ENCODE measurements at regions not wholly inside any gene's neighbourhood (a gene's known extent, or its start where the extent isn't known, plus 50 kb on each side); places are given as distances from the start of the nearest gene placed in this dataset.

DNA sequence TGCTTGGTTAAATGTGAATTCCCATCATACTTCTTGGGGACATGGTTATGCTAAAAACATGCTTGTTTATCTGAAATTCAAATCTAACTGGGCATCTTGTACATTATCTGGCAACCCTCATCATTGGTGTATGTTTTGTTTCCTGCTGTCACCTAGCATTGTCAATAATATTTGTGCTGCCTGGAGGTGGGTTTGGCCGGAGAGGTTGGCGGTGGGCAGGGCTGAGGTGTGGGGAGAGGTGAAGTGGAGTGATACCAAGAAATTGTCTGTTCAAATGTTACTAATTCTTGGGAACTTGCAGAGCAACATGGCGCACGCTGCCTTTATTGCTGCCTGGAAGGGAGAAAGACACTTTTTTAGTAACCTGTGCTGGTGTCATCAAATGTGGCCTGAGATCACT is 280.5 kb downstream of the VRK1 start:
- no peak overlapping the region for H3K4me3 ChIP-seq (ENCODE audit: low read length)
- no peaks in the 10 kb centered on the region for H3K27me3 ChIP-seq (ENCODE audit: control insufficient read depth, insufficient read depth, low read length, poor library complexity, severe bottlenecking)
- Mint-ChIP-seq H3K27me3 (ENCODE audit: insufficient read depth) (peaks cover 2% of the 10 kb centered on the region), H3K9me3 (peaks cover 9% of the 10 kb centered on the region), H3K36me3 (ENCODE audit: low read depth) (no peaks in the 10 kb centered on the region), H3K4me1 (peaks cover 7% of the 10 kb centered on the region), H3K4me3 (no peak overlapping the region), H3K27ac (no peak overlapping the region)
- H3K9ac ChIP-seq (ENCODE audit: extremely low read depth, low read length, poor library complexity, severe bottlenecking) = no peak overlapping the region
- no peak overlapping the region for H3K27ac ChIP-seq (ENCODE audit: low read depth, low read length)
- H3K36me3 ChIP-seq (ENCODE audit: control insufficient read depth, insufficient read depth, low read length) = no peaks in the 10 kb centered on the region
- DNase-seq = no peak
- no peaks in the 10 kb centered on the region for H3K9me3 ChIP-seq (ENCODE audit: control insufficient read depth, low read length)
- WGBS, 2 experiments (ENCODE audit: insufficient coverage in 1 of 2, insufficient read length in 1 of 2) = 94 to 100% methylated on average over 2 to 4 of the region's 4 CpGs
- no peaks in the 10 kb centered on the region for H3K4me1 ChIP-seq (ENCODE audit: control insufficient read depth, insufficient read depth, low read length)
- TF ChIP-seq, protein P1, sequence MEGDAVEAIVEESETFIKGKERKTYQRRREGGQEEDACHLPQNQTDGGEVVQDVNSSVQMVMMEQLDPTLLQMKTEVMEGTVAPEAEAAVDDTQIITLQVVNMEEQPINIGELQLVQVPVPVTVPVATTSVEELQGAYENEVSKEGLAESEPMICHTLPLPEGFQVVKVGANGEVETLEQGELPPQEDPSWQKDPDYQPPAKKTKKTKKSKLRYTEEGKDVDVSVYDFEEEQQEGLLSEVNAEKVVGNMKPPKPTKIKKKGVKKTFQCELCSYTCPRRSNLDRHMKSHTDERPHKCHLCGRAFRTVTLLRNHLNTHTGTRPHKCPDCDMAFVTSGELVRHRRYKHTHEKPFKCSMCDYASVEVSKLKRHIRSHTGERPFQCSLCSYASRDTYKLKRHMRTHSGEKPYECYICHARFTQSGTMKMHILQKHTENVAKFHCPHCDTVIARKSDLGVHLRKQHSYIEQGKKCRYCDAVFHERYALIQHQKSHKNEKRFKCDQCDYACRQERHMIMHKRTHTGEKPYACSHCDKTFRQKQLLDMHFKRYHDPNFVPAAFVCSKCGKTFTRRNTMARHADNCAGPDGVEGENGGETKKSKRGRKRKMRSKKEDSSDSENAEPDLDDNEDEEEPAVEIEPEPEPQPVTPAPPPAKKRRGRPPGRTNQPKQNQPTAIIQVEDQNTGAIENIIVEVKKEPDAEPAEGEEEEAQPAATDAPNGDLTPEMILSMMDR (conservative IDR thresholded peaks at IDR 0.05) = no peak

DNA sequence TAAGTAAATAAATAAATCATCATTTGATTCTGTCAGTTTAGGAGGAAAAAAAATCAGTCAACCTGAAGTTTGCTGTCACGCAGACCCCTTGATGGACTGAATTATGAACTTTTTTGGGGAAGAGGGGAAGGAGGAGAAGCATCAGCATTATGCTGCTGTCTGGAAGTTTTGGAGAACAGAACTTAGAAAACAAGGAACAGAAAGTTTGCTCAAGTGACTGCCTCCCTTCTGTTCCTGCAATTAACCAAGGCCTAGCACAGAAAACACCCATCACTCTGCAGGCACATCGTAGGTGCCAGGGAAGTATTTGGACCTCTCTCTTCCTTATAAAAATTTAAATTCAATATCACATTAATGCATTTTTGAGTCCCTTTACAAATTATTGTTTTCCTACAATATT is 283.8 kb downstream of the VRK1 start:
- no peak for DNase-seq
- no peak overlapping the region for H3K4me3 ChIP-seq (ENCODE audit: low read length)
- Mint-ChIP-seq H3K4me3 (no peak overlapping the region), H3K4me1 (no peaks in the 10 kb centered on the region), H3K27me3 (ENCODE audit: insufficient read depth) (peaks cover under 1% of the 10 kb centered on the region), H3K27ac (no peak overlapping the region), H3K36me3 (ENCODE audit: low read depth) (no peaks in the 10 kb centered on the region), H3K9me3 (peaks cover 11% of the 10 kb centered on the region)
- no peak overlapping the region for H3K9ac ChIP-seq (ENCODE audit: extremely low read depth, low read length, poor library complexity, severe bottlenecking)
- no peaks in the 10 kb centered on the region for H3K9me3 ChIP-seq (ENCODE audit: control insufficient read depth, low read length)
- TF ChIP-seq, protein P1 (conservative IDR thresholded peaks at IDR 0.05) = no peak
- no peaks in the 10 kb centered on the region for H3K36me3 ChIP-seq (ENCODE audit: control insufficient read depth, insufficient read depth, low read length)
- H3K27ac ChIP-seq (ENCODE audit: low read depth, low read length) = no peak overlapping the region
- 96 to 100% methylated on average over 1 to 2 of the region's 2 CpGs for WGBS, 2 experiments (ENCODE audit: insufficient coverage in 1 of 2, insufficient read length in 1 of 2)
- H3K27me3 ChIP-seq (ENCODE audit: control insufficient read depth, insufficient read depth, low read length, poor library complexity, severe bottlenecking) = no peaks in the 10 kb centered on the region
- H3K4me1 ChIP-seq (ENCODE audit: control insufficient read depth, insufficient read depth, low read length) = no peaks in the 10 kb centered on the region

DNA sequence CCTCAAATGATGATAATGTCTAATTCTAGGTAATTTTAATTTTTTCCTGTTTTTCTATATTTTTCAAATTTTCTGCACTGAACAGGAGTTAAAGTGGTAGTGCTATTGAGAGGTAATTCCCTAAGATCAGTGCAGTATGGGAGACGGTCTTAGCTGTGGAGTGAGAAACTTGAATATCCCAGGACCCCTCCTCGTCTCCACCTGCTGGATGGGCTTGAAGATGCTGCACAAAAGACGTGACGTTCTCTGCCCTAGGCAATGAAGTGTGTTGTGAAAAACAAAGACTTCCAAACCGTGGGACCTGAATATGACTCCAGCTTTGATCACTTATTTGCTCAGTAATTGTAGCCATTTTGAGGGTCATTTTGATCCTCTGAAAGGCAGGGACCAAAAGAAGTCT is 298.1 kb downstream of the VRK1 start:
- H3K27me3 Mint-ChIP-seq (ENCODE audit: insufficient read depth) = peaks cover 6% of the 10 kb centered on the region
- 58 to 69% methylated on average over 5 of the region's 5 CpGs for WGBS, 2 experiments (ENCODE audit: insufficient coverage in 1 of 2, insufficient read length in 1 of 2)
- no peaks in the 10 kb centered on the region for H3K9me3 Mint-ChIP-seq

More for the DNA sequence above, 298.1 kb downstream of the VRK1 start:
- TF ChIP-seq, protein P1 (conservative IDR thresholded peaks at IDR 0.05) = peak; percentile 64
- no peaks in the 10 kb centered on the region for H3K9me3 ChIP-seq (ENCODE audit: control insufficient read depth, low read length)
- H3K36me3 Mint-ChIP-seq (ENCODE audit: low read depth) = no peaks in the 10 kb centered on the region
- no peak overlapping the region for H3K4me3 ChIP-seq (ENCODE audit: low read length)
- H3K9ac ChIP-seq (ENCODE audit: extremely low read depth, low read length, poor library complexity, severe bottlenecking) = no peak overlapping the region
- DNase-seq = peak; percentile 60
- H3K27ac Mint-ChIP-seq = no peak overlapping the region
- no peak overlapping the region for H3K4me3 Mint-ChIP-seq
- H3K4me1 ChIP-seq (ENCODE audit: control insufficient read depth, insufficient read depth, low read length) = no peaks in the 10 kb centered on the region
- H3K27me3 ChIP-seq (ENCODE audit: control insufficient read depth, insufficient read depth, low read length, poor library complexity, severe bottlenecking) = peaks cover 8% of the 10 kb centered on the region
- no peaks in the 10 kb centered on the region for H3K36me3 ChIP-seq (ENCODE audit: control insufficient read depth, insufficient read depth, low read length)
- no peak overlapping the region for H3K27ac ChIP-seq (ENCODE audit: low read depth, low read length)
- H3K4me1 Mint-ChIP-seq = no peaks in the 10 kb centered on the region

All from endodermal cell (in vitro differentiated cells).